ENCODE measurements at regions not wholly inside any gene's neighbourhood (a gene's known extent, or its start where the extent isn't known, plus 50 kb on each side); places are given as distances from the start of the nearest gene placed in this dataset.
"Not testable (repeated sequence)": the region's sequence is repeated elsewhere in the genome, so short reads cannot be mapped to it uniquely, and the experiment has no call there.

DNA sequence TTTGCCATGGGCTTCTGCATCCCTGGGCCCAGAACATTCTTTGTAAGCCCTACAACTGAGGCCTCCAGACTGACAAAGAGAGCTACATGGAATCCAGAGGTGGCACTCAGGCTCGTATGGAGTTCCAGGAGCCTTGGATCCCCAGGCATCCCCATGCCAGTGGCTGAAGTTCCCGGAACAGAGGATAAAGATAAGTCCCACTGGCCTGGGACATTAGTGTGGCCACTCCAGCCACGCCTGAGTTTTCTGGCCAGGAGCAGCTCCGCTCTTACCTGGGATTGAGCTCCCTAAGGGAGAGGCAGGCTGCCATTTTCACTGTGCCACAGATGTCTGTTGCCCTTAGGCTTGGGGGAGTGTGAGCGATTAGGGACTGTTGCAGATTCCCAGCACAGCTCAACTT is 656.3 kb upstream of the FAM174A start:
- no peak for DNase-seq

DNA sequence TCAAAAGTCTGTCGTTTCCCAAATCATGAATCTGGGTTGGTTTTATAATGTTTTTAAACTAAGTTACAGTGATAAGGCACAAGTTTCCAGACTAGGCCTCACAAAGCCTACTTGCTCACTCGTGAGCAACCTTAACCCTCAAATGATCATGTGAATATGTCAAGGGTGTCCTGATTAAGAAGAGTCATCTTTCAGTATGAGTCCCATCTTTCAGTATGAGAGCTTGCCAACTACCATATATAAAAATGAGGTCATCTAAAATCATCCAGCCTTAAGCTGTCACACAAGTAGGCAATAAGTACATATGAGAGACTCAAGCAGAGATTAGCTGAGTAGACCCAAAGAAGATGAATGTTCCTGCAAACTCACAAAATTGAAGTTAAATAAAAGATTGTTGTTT is 668.4 kb upstream of the FAM174A start:
- DNase-seq, result no peak

GRCh38 chr5:99865159-99865558 is 670.0 kb upstream of the FAM174A start:
- no peak for DNase-seq

GRCh38 chr5:99835791-99836190 is 699.4 kb upstream of the FAM174A start:
- no peak for DNase-seq

DNA sequence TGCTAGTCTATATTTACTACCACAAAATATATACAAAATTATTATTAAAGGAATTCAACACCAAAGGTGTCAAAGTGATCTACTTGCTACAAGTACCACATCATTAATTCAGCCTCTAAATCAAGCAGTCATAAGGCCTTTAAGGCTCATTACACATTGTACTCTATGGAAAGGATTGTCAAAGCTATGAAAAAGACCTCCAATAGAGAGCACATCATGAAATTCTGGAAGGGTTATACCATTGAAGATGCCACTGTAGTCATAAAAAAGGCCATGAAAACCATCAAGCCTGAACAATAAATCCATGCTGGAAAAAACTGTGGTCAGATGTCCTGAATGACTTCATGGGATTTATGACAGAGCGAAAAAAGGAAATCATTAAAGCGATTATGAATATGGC is 708.0 kb upstream of the FAM174A start:
- DNase-seq, result no peak

DNA sequence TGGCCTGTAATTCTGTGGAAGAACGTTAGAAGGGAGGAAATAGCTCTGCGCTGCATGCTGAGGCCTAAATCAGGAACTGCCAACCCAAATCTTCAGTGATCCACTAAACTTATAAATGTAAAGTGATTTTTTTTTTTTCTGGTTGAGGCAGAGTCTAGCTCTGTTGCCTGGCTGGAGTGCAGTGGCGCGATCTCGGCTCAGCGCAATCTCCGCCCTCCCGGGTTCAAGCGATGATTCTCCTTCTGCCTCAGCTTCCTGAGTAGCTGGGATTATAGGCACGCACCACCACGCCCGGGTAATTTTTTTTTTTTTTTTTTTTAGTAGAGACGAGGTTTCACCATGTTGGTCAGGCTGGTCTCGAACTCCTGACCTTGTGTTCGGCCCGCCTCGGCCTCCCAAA is 717.4 kb upstream of the FAM174A start:
- no peak for DNase-seq

DNA sequence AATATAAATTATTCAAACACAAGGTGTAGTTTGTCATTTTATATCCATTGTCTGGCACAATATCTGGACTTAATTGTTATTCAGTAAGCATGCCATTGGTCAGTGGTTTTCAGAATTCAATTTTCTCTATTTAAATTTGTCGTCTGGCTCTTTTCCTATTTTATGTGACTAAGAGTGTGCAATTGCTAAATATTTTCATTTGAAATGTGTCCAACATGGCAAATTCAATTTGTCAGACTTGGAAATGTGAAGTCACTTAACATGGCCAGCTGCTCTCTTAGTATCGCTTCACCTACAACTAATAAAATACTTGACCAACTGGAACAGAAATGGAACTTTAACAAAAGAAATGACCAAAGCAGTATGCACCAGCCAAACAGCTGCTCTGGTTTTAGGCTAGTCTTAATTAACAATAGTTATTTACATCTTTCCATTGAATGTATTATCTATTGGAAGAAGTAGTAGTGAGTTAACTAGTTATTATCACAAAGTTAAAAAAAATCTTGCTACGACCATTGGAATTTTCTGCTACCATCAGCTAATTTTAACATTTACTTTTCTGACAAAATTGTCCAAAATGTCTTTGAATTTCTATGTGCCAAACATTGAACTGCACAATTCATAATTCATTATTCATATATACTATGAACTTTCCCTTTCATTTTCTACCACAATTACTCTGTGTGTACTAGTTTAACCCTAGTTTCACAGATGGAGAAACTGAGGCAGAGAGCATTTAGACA is 720.7 kb upstream of the FAM174A start:
- no peak for DNase-seq

- DNase-seq, result no peak
These were observed 726.4 kb upstream of the FAM174A start for GRCh38 chr5:99808657-99809230.

GRCh38 chr5:99807346-99807745 is 727.8 kb upstream of the FAM174A start:
- DNase-seq, result no peak

DNA sequence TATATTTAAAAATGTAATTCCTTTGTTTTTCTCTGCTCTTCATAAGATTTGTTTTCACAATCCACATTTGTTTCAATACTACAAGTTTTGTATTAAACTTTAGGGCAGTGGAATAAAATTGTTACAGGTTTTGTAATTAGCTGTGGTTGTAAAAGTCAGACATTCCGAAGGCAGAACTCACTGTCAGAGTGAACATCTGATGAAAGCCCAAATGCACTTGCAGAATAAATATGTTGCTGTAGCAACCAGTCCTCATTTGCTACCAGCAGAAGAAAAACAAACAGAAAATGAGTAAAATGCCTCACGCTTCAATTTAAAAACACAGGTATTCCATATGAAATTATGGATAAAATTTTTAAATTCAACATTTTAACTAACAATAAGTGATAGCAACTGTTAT is 740.1 kb upstream of the FAM174A start:
- DNase-seq, result peak in 1 of 3 experiments; percentile 15

DNA sequence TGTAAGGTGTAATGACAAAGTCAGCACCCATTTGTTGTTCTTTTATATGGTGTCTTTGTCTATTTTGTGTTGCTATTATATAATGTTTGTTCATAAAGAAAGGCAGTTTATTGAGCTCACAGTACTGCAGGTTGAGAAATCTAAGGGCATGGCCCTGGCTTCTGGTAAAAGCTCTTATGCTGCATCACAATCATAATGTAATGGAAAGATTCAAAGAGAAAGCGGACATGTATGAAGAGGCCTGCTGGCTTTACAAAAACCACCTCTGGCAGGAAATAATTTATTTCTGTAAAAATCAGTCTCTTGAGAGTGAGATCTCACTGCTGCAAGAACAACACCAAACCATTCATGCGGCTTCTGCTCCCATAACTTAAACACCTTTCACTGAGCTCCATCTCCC is 746.7 kb upstream of the FAM174A start:
- DNase-seq, result no peak

DNA sequence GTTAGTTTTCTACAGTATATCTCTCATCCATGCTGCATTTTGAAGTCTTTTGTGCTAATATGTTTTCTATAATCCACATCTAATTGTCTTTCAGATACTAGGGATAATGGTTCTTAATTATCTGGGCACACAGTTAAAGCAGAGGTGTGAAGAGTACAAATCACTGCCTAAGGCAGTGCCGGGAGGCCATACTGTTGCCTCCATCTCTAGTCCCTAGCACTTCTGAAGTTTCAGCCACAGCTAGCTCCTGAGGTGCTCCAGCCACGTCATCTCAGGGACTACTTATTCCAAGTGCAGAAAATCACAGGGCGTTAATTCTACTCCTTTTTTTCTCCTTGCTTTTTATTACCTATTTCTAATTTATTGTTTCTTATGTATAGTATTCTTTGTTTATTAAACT is 760.0 kb upstream of the FAM174A start:
- peak in 1 of 3 experiments; percentile 35 for DNase-seq

GRCh38 chr5:99773290-99773689 is 761.9 kb upstream of the FAM174A start:
- DNase-seq, result peak in 1 of 3 experiments; percentile 7

DNA sequence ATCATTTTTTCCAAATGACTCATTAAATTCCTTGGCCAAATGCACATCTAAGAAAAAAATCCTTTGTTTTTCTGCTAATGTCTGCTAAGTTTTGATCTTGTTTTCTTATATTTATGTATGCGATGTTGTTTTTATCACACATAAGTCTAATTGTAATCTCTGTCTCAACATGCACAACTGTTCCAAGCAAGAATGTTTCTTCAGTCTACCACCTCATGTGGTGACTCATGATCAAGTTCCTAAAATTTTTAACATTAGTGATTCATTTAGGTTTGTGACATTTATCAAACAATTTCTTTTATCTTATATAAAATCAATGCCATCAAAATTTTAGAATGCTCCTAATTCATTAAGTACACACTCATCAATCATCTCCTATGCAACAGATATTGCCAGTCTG is 763.9 kb upstream of the FAM174A start:
- DNase-seq, result no peak

- peak in 1 of 3 experiments; percentile 5 for DNase-seq
These were observed 770.2 kb upstream of the FAM174A start for GRCh38 chr5:99765011-99765410.

- DNase-seq, result no peak
These were observed 772.0 kb upstream of the FAM174A start for GRCh38 chr5:99763021-99763774.

- DNase-seq, result no peak
These were observed 787.8 kb upstream of the FAM174A start for GRCh38 chr5:99747342-99747741.

GRCh38 chr5:99733146-99733545 is 802.0 kb upstream of the FAM174A start:
- DNase-seq, result not testable (repeated sequence)

- DNase-seq, result not testable (repeated sequence)
These were observed 801.8 kb upstream of the CHD1 start for GRCh38 chr5:99730653-99731052.

DNA sequence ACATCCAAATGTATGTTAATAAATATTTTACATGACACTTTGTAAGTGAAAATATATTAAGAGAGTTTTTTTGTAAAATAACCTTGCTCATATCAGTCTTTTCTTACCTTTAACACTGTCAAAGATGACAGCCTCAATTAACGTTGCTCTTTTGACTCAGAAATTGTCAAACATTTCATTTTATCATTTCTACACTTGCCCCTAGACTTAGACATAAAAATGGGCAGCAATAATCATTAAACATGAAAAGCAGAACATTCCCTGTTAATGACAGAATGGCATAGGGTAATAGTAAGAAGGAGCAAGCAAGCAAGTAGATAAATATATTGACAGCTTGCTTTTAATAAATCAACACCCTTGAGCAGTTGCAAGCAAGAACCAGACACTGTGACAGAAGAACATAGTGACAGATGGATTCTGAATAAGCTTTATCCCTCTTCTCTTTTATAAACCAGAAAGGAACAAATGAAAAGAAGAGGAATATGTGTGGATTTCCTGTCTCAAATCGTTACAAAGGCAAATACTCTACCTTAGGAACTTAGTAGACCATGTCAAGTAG is 796.0 kb upstream of the CHD1 start:
- DNase-seq, result no peak

DNA sequence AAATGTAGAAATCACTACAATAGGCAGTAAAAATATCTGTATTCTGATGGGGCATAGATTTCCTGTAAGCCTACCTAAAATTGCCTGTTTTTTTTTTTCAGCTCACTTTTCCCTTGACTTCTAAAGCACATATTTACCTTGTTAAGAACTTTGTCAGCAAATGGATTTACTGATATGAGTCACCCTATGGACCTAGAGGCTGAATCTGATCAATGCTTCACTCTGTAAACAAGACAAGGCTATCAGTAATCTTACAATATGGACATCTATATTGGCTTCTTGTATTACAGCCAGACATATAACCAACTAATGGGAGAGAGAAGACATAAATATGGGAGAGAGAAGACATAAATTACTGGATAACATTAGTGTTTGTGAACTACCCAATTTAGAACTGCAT is 792.7 kb upstream of the CHD1 start:
- DNase-seq, result peak in 1 of 3 experiments; percentile 11

DNA sequence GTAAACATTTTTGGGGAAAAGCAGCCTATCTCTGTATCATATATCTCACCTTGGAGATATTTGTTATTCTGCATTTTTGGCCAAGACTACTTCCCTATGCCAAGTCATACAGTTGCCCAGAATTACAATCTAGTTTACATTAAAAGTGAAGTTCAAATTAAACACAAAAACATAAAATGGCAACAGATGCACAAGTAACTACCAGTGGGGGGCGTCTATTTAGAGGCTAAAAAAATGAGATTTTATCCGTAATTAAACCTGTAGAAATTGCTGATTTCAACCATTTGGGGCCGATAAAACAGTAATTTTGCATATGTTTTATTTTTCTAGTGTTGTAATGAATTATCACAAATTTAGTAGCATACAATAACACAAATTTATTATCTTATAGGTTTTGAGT is 787.1 kb upstream of the CHD1 start:
- no peak for DNase-seq

- DNase-seq, result no peak
These were observed 777.4 kb upstream of the CHD1 start for GRCh38 chr5:99706160-99706559.

DNA sequence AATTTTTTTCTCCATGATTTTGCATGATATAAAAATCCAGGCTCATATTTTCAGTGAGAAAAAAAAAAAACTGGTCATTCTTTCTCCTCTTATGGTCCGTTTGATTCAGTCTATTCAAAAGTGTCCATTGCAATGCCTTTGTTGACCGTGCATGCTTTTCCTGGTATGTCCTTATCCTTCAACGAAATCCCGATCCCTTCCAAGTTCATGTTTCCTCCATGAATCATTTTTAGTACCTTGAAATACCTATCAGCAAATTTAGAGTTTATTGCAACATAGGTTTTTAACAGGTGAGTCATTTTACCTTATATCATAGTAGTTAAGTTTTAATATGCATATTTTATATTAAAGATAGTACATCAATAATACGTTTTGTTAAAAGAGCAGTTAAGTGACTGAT is 773.8 kb upstream of the CHD1 start:
- DNase-seq, result no peak
